DND-41 (cell line): ENCODE measurements at regions not wholly inside any gene's neighbourhood (a gene's known extent, or its start where the extent isn't known, plus 50 kb on each side); places are given as distances from the start of the nearest gene placed in this dataset.

Experiments used
- ATAC-seq: fragments of 200-7000 bp; cut with Tn5 transposase; 3 replicates; pipeline ENCODE4 v1.9.1; 2021; ENCODE audit warnings: low read depth; ENCODE audit not compliant: insufficient read depth
- DNase-seq: peaks from one replicate; pipeline ENCODE4 v3.0.0-alpha.2; 2020
- H2AFZ ChIP-seq: 2 replicates; pipeline ENCODE4 v1.6.0; 2012; ENCODE audit warnings: low read depth, low read length
- H3K27ac ChIP-seq: 2 replicates; pipeline ENCODE4 v1.5.1; 2012; ENCODE audit warnings: low read length, inconsistent platforms
- H3K27me3 ChIP-seq: fragments of 200-600 bp; sonication (generic); 2 replicates; pipeline ENCODE4 v1.6.0; 2012; ENCODE audit warnings: low read length, mild to moderate bottlenecking, inconsistent platforms; ENCODE audit not compliant: insufficient read depth, poor library complexity
- H3K36me3 ChIP-seq: 2 replicates; pipeline ENCODE4 v1.5.1; 2012; ENCODE audit warnings: low read length, inconsistent platforms; ENCODE audit not compliant: insufficient read depth
- H3K4me1 ChIP-seq: 2 replicates; pipeline ENCODE4 v1.5.1; 2012; ENCODE audit warnings: mild to moderate bottlenecking, low read length; ENCODE audit not compliant: insufficient read depth
- H3K4me2 ChIP-seq: 2 replicates; pipeline ENCODE4 v1.6.0; 2012; ENCODE audit warnings: mild to moderate bottlenecking, moderate library complexity, low read length, inconsistent platforms; ENCODE audit not compliant: insufficient read depth
- H3K4me3 ChIP-seq, 2 experiments: fragments of 200-600 bp in 1 of 2; shearing (Covaris generic) in 1 of 2; 2 replicates each; pipeline ENCODE4 v1.5.1; 2012 to 2016; ENCODE audit warnings: inconsistent platforms in 2 of 2, low read length in 2 of 2, mild to moderate bottlenecking in 2 of 2, low read depth in 1 of 2, moderate library complexity in 1 of 2
- H3K79me2 ChIP-seq: 2 replicates; pipeline ENCODE4 v1.6.0; 2012; ENCODE audit warnings: low read length, inconsistent platforms; ENCODE audit not compliant: insufficient read depth
- H3K9ac ChIP-seq: 2 replicates; pipeline ENCODE4 v1.6.0; 2012; ENCODE audit warnings: low read depth, mild to moderate bottlenecking, inconsistent platforms, low read length, moderate library complexity
- H3K9me3 ChIP-seq: 2 replicates; pipeline ENCODE4 v1.5.1; 2012; ENCODE audit warnings: low read length, moderate library complexity, mild to moderate bottlenecking, inconsistent platforms; ENCODE audit not compliant: insufficient read depth, severe bottlenecking
- H4K20me1 ChIP-seq: 2 replicates; pipeline ENCODE4 v1.6.0; 2012; ENCODE audit warnings: low read length; ENCODE audit not compliant: insufficient read depth
- CTCF ChIP-seq: IDR thresholded peaks from 2 replicates; pipeline ENCODE4 v1.5.1; 2012; ENCODE audit warnings: borderline replicate concordance, low read length, moderate library complexity, mild to moderate bottlenecking; ENCODE audit not compliant: poor library complexity, severe bottlenecking; ENCODE audit errors: extremely low read depth
- EZH2 ChIP-seq: IDR thresholded peaks from 3 replicates; pipeline ENCODE4 v1.6.1; 2012; ENCODE audit warnings: borderline replicate concordance, low read depth, mild to moderate bottlenecking, moderate library complexity, low read length, inconsistent platforms; ENCODE audit not compliant: severe bottlenecking

- no peak for TF ChIP-seq EZH2
- TF ChIP-seq CTCF: no peak
- Histone ChIP-seq H4K20me1 (no peaks in the 10 kb centered on the region), H3K9ac (no peak overlapping the region), H3K4me1 (peaks cover 14% of the 10 kb centered on the region), H3K27me3 (no peaks in the 10 kb centered on the region), H3K79me2 (no peaks in the 10 kb centered on the region), H3K4me2 (no peak overlapping the region), H3K4me3 (no peak overlapping the region), H2AFZ (no peak overlapping the region), H3K27ac (no peak overlapping the region), H3K36me3 (no peaks in the 10 kb centered on the region), H3K9me3 (no peaks in the 10 kb centered on the region)
- no peak; the same call in 2 of the 3 replicates for ATAC-seq
- no peak for DNase-seq
Measured at GRCh38 chr4:81746773-81747172, 275.1 kb upstream of the RASGEF1B start.

- no peak for TF ChIP-seq EZH2
- no peak for TF ChIP-seq CTCF
- H3K79me2 ChIP-seq: no peaks in the 10 kb centered on the region
- H4K20me1 ChIP-seq: no peaks in the 10 kb centered on the region
- DNase-seq (no peak), ATAC-seq (no peak)
- H3K27ac ChIP-seq: no peak overlapping the region
- H3K9ac ChIP-seq: no peak overlapping the region
- peaks cover 14% of the 10 kb centered on the region for H3K4me1 ChIP-seq
- no peaks in the 10 kb centered on the region for H3K36me3 ChIP-seq
- H2AFZ ChIP-seq: no peak overlapping the region
- H3K4me2 ChIP-seq: no peak overlapping the region
- no peaks in the 10 kb centered on the region for H3K27me3 ChIP-seq
- no peak overlapping the region for H3K4me3 ChIP-seq
- no peaks in the 10 kb centered on the region for H3K9me3 ChIP-seq
Measured at GRCh38 chr4:81746071-81746470, 274.4 kb upstream of the RASGEF1B start.

GRCh38 chr4:81745050-81745449 is 273.3 kb upstream of the RASGEF1B start:
- DNase-seq (no peak), ATAC-seq (no peak)
- no peak overlapping the region for H3K9ac ChIP-seq
- H3K9me3 ChIP-seq: no peaks in the 10 kb centered on the region
- peaks cover 14% of the 10 kb centered on the region for H3K4me1 ChIP-seq
- H2AFZ ChIP-seq: no peak overlapping the region
- H3K4me2 ChIP-seq: no peak overlapping the region
- no peaks in the 10 kb centered on the region for H4K20me1 ChIP-seq
- H3K79me2 ChIP-seq: no peaks in the 10 kb centered on the region
- no peak overlapping the region for H3K4me3 ChIP-seq
- no peak for TF ChIP-seq EZH2
- TF ChIP-seq CTCF: no peak
- no peaks in the 10 kb centered on the region for H3K27me3 ChIP-seq
- H3K27ac ChIP-seq: no peak overlapping the region
- H3K36me3 ChIP-seq: no peaks in the 10 kb centered on the region

- Histone ChIP-seq H3K27ac (no peak overlapping the region), H4K20me1 (no peaks in the 10 kb centered on the region), H3K9me3 (no peaks in the 10 kb centered on the region), H2AFZ (no peak overlapping the region), H3K4me1 (peaks cover 14% of the 10 kb centered on the region), H3K79me2 (no peaks in the 10 kb centered on the region), H3K4me2 (no peak overlapping the region), H3K4me3 (no peak overlapping the region), H3K36me3 (no peaks in the 10 kb centered on the region), H3K9ac (no peak overlapping the region), H3K27me3 (no peaks in the 10 kb centered on the region)
- ATAC-seq (no peak), DNase-seq (no peak)
- TF ChIP-seq EZH2: no peak
- no peak for TF ChIP-seq CTCF
Measured at GRCh38 chr4:81743731-81744435, 272.2 kb upstream of the RASGEF1B start.
